Stimulated activated CD4-positive, alpha-beta T cell treated with anti-CD3 and anti-CD28 coated beads, Interleukin-1b, Interleukin-23, amount 100 ng/mL, for 4 hours (primary cell): ENCODE measurements at regions not wholly inside any gene's neighbourhood (a gene's known extent, or its start where the extent isn't known, plus 50 kb on each side); places are given as distances from the start of the nearest gene placed in this dataset.
"Not testable (repeated sequence)": the region's sequence is repeated elsewhere in the genome, so short reads cannot be mapped to it uniquely, and the experiment has no call there.

Experiments
- DNase-seq, 2 donors: peaks; one replicate each; pipeline ENCODE4 v3.0.0-alpha.2; 2020; ENCODE audit warnings: low read depth in 2 of 2

- DNase-seq: no peak
Observed at GRCh38 chr21:41567901-41568510, 60.0 kb upstream of the TMPRSS2 start.

GRCh38 chr21:41567237-41567636 lies 59.3 kb upstream of the TMPRSS2 start:
- not testable (repeated sequence) for DNase-seq

- DNase-seq: no peak
Observed at GRCh38 chr21:41566500-41567014, 58.6 kb upstream of the TMPRSS2 start.

- no peak for DNase-seq
Observed at GRCh38 chr21:41565550-41565949, 57.6 kb upstream of the TMPRSS2 start.

- no peak for DNase-seq
Observed at GRCh38 chr21:41564871-41565274, 56.9 kb upstream of the TMPRSS2 start.

GRCh38 chr21:41562101-41563000 lies 54.4 kb upstream of the TMPRSS2 start:
- no peak for DNase-seq

GRCh38 chr21:41561701-41562100 lies 53.7 kb upstream of the TMPRSS2 start:
- DNase-seq: no peak

GRCh38 chr21:41560661-41561158 lies 52.8 kb upstream of the TMPRSS2 start:
- no peak for DNase-seq

- no peak for DNase-seq
Observed at GRCh38 chr21:41559658-41560631, 52.0 kb upstream of the TMPRSS2 start.

GRCh38 chr21:41558842-41559241 lies 50.9 kb upstream of the TMPRSS2 start:
- no peak for DNase-seq

GRCh38 chr21:41557884-41558283 lies 49.9 kb upstream of the TMPRSS2 start:
- no peak for DNase-seq
